Jurkat, Clone E6-1 (cell line): ENCODE measurements at regions not wholly inside any gene's neighbourhood (a gene's known extent, or its start where the extent isn't known, plus 50 kb on each side); places are given as distances from the start of the nearest gene placed in this dataset.

Source experiments
- DNase-seq: peaks from one replicate; pipeline ENCODE4 v3.0.0-alpha.2; 2011; ENCODE audit warnings: low read depth, low spot score
- H3K4me3 ChIP-seq: 2 replicates; pipeline ENCODE4 v1.5.1; 2011; ENCODE audit warnings: mild to moderate bottlenecking, low read length, control low read depth, moderate library complexity

GRCh38 chr9:27847818-27848217, 274.5 kb upstream of the C9orf72 start:
- DNase-seq = no peak
- H3K4me3 ChIP-seq = no peak overlapping the region

DNA sequence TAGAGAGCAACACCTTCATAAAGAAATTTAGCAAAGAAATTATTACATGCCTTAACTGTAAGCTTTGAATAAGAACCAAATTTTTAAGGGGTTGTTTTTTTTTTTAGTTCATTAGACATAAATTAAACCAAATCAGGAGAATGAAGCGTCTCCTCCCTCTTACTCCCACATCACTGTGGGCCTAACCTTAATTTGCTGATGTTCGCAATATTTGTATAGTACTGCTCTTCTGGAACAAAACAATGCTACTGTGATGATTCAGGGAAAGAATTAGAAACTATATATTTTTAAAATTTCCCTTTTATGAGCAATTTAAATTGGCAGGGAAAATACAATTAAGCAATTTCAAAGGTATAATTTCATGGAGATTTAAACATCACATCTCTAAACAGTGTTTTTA, 275.0 kb upstream of the C9orf72 start:
- no peak overlapping the region for H3K4me3 ChIP-seq
- DNase-seq = no peak

DNA sequence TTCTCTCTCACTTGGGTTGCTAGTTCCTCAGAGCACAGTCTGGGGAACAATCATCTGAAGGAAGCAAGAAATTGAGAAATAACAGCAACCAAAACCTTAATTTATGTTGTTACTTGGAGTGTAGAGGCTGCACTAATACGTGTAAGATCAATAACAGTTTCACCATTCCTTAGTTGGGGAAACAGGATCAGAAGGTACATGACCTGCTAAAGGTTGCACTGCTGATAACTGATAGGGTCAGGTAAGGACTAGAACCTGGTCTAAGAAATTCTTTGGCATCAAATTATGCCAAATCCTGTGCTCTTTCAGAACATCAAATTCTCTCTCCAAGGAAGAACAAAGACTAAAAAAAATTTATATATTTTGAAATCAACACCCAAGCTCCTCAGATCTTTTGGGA, 278.6 kb upstream of the C9orf72 start:
- H3K4me3 ChIP-seq = no peak overlapping the region
- no peak for DNase-seq

GRCh38 chr9:27853529-27853928, 280.2 kb upstream of the C9orf72 start:
- no peak for DNase-seq
- H3K4me3 ChIP-seq = no peak overlapping the region

GRCh38 chr9:27856054-27856453, 282.8 kb upstream of the C9orf72 start:
- DNase-seq = no peak
- H3K4me3 ChIP-seq = no peak overlapping the region

- no peak overlapping the region for H3K4me3 ChIP-seq
- DNase-seq = no peak
Observed at GRCh38 chr9:27856748-27857147, 283.5 kb upstream of the C9orf72 start.

DNA sequence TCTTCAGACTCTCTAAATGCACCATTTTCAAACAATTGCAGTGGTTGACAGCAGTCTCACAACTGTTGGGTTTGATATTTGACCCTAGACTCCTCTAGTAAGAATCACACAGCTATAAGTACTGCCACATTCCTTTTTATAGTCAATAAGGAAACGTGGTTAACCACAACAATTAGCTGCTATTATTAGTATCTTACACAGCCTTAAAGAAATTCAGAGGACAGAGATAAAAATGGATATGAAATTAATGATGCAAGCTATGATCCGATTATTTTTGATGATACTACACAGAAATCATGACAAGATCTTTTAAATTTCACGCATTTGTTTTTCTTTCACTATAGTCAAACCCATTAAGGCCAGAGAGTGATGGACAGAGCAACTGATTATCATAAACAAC, 288.6 kb upstream of the C9orf72 start:
- no peak overlapping the region for H3K4me3 ChIP-seq

GRCh38 chr9:27864644-27865438, 291.6 kb upstream of the C9orf72 start:
- H3K4me3 ChIP-seq = no peak overlapping the region
- DNase-seq = no peak

More for the DNA sequence above, 288.6 kb upstream of the C9orf72 start:
- DNase-seq = no peak

DNA sequence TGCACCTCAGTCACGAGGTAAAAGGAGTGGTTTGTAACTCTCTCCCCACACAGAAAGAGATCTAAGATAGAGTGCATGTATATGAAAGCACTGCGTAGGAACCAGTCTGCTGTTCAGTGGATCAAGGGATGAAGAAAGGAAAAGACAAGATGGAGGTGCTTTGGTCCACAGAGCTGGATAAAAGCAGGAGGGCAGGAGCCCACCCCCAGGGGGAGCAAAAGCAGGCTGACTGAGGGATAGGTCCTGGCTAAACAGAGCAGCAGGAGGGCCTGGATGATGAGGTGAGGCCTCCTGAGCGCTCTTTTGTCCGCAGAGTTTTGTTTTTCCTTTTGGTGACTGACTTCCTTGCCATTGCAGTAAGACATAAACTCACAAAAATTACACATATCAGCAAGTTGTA, 293.5 kb upstream of the C9orf72 start:
- no peak overlapping the region for H3K4me3 ChIP-seq
- DNase-seq = no peak

- no peak for DNase-seq
- no peak overlapping the region for H3K4me3 ChIP-seq
Observed at GRCh38 chr9:27870404-27870803, 297.1 kb upstream of the C9orf72 start.

DNA sequence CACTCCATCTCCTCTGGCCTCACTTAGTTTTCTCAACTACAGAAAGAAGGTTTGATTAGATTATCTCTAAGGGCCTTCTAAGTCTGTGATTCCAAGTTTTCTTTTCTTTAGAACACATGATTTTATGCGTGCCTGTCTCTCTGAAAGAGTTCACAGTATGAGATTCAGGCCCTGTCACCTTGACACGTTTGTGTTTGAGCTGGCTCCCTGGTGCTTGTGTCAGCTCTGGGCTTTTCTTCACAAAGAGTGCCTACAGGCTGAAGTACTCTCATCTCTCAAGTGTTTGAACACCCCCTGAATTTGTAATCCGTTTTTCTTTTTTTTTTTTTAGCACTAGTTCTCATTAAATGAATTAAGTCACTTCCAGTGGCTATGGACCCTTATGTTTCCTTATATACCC, 306.9 kb upstream of the C9orf72 start:
- no peak overlapping the region for H3K4me3 ChIP-seq
- no peak for DNase-seq

- no peak for DNase-seq
- no peak overlapping the region for H3K4me3 ChIP-seq
Observed at GRCh38 chr9:27880635-27881034, 307.4 kb upstream of the C9orf72 start.

- H3K4me3 ChIP-seq = no peak overlapping the region
- DNase-seq = peak; percentile 54
Observed at GRCh38 chr9:27888661-27889295, 315.5 kb upstream of the C9orf72 start.

- no peak for DNase-seq
- no peak overlapping the region for H3K4me3 ChIP-seq
Observed at GRCh38 chr9:27924502-27924901, 351.2 kb upstream of the C9orf72 start.

DNA sequence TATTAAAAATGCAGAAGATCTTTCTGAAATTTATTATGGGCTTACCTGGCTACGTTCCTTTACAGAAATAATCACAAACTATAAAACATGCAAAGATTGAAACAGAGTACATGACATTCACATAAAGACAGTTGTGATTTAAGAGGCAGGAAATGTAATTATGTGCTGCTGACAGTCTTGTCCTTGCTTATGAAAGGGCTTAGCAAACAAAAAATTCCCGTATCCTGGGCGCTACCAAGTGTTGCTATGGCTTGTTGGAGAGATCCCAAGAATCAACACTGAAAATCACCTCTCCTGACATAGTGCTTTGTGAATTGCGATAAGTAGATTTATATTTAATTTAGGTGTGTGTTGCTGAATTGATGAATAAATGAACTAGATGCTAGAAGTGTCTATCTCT, 352.5 kb upstream of the C9orf72 start:
- H3K4me3 ChIP-seq = no peak overlapping the region
- no peak for DNase-seq

- no peak for DNase-seq
- H3K4me3 ChIP-seq = no peak overlapping the region
Observed at GRCh38 chr9:27929841-27930240, 356.6 kb upstream of the C9orf72 start.

GRCh38 chr9:27933210-27934025, 360.1 kb upstream of the C9orf72 start:
- DNase-seq = no peak
- no peak overlapping the region for H3K4me3 ChIP-seq

- DNase-seq = no peak
Observed at GRCh38 chr9:27934471-27934870, 361.2 kb upstream of the C9orf72 start.

DNA sequence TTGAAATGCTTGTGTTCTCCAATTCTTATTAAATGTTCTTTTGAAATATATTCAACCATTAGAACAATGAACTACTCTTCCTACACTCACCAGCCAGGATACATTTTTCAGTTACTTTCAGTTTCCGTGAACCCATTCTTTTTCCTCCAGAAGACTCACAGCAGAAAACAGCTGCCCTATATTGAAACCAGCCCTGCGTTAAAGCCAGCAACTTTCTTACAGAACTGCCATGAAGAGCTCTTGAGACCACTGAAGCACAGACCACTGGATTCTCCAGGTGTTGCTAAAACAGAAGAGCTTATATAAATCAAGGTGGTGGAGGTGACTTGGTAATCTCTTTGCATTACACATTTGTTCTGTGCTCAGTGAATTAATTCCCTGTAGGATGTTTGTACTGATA, 365.9 kb upstream of the C9orf72 start:
- DNase-seq = no peak
- no peak overlapping the region for H3K4me3 ChIP-seq

More at GRCh38 chr9:27934471-27934870, 361.2 kb upstream of the C9orf72 start:
- no peak overlapping the region for H3K4me3 ChIP-seq

GRCh38 chr9:27940535-27940934, 367.3 kb upstream of the C9orf72 start:
- no peak overlapping the region for H3K4me3 ChIP-seq
- DNase-seq = no peak
